ENCODE measurements at regions not wholly inside any gene's neighbourhood (a gene's known extent, or its start where the extent isn't known, plus 50 kb on each side); places are given as distances from the start of the nearest gene placed in this dataset.
"Not testable (repeated sequence)": the region's sequence is repeated elsewhere in the genome, so short reads cannot be mapped to it uniquely, and the experiment has no call there.

DNA sequence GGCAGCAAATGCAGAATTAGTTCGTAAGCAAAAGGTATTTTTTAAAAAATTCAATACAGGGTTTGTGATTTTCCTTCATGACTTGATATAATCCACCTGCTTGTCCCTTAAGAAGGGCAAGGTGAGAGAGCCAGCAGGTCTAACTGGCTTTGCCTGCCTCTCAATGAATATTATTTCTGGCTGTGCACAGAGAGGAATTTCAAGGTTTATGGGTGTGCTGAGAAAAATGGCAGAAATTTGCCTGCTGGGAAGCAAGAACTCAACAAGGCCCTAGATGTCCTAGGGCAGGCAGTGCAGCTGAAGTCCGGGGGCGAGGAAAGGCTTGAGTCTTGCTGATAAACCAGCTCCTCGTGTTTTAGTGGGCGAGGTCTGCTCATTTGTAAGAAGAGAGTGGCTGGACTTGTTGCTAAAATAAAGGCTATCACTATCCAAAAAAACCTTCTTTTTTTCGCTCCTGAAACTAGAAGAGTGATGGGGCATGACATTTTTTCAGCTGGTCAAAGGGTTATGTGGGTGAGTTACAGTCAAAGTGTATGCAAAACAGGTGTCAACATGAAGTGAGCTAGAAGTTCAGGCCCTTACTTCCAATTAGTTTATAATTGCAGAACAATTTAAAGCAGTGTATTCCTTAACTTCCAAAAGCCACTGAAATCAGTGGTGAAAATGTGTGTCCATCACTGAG lies 385.8 kb upstream of the KLF6 start:
- no peak overlapping the region for H3K27ac Mint-ChIP-seq
- no peak for DNase-seq
- no peaks in the 10 kb centered on the region for H3K4me1 Mint-ChIP-seq (ENCODE audit: low read depth)
- no peaks in the 10 kb centered on the region for H3K27me3 Mint-ChIP-seq (ENCODE audit: low read depth)
- peaks cover 5% of the 10 kb centered on the region for H3K9me3 Mint-ChIP-seq
- H3K4me3 Mint-ChIP-seq: no peak overlapping the region
- intact Hi-C loops (cut with micrococcal nuclease): no loop called here
- CTCF ChIA-PET: no interaction called here
- no peaks in the 10 kb centered on the region for H3K36me3 Mint-ChIP-seq (ENCODE audit: low read depth)

DNA sequence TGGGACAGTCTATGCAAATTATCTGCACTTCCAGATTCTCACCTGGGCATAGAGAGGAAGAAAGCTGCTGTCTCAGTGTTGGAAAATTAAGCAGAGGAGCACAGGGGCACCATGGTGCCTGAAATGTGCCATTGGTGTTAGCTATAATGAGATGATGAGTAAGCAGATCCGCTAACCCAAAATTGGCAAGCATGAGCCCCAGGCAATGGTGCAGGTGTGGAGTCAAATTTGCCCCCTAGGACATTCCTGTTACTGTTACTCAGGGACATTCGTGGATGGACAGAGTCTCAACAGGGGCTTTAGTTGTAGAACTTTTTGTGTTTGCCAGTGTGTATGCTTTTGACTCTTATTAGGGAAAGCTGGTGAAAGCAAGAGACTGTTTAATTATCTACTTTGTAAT lies 385.2 kb upstream of the KLF6 start:
- Mint-ChIP-seq H3K4me3 (no peak overlapping the region), H3K36me3 (ENCODE audit: low read depth) (no peaks in the 10 kb centered on the region), H3K9me3 (peaks cover 5% of the 10 kb centered on the region), H3K4me1 (ENCODE audit: low read depth) (no peaks in the 10 kb centered on the region), H3K27me3 (ENCODE audit: low read depth) (no peaks in the 10 kb centered on the region), H3K27ac (no peak overlapping the region)
- intact Hi-C loops (cut with micrococcal nuclease): no loop called here
- CTCF ChIA-PET: no interaction called here
- no peak for DNase-seq

DNA sequence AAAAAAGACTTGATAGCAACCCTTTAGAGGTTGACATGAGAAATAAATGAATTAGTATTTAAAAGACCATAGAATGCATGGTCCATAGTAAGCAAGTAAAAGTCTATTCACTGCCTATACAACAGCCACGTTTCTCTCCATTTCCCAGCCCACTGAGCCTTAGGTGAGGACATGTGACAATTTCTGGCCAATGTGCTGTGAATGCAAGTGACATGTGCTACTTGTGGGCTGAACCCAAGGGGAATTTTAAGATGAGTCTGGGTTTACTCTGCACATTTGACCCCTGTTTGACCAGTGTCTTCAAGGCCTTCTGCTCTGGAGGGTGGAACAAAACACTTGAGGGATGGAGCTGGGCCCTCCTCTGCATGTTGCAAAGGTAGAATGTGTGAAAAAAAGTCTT lies 384.4 kb upstream of the KLF6 start:
- CTCF ChIA-PET: interaction anchor here (0.6 kb wide), 1 partner anchor 267 kb away, joined by 3 read pairs; no protein-coding TSS in a partner anchor
- H3K9me3 Mint-ChIP-seq: peaks cover 5% of the 10 kb centered on the region
- no peak overlapping the region for H3K4me3 Mint-ChIP-seq
- intact Hi-C loops (cut with micrococcal nuclease): no loop called here
- no peak for DNase-seq
- no peaks in the 10 kb centered on the region for H3K27me3 Mint-ChIP-seq (ENCODE audit: low read depth)
- H3K36me3 Mint-ChIP-seq (ENCODE audit: low read depth): no peaks in the 10 kb centered on the region
- H3K4me1 Mint-ChIP-seq (ENCODE audit: low read depth): no peaks in the 10 kb centered on the region
- no peak overlapping the region for H3K27ac Mint-ChIP-seq

DNA sequence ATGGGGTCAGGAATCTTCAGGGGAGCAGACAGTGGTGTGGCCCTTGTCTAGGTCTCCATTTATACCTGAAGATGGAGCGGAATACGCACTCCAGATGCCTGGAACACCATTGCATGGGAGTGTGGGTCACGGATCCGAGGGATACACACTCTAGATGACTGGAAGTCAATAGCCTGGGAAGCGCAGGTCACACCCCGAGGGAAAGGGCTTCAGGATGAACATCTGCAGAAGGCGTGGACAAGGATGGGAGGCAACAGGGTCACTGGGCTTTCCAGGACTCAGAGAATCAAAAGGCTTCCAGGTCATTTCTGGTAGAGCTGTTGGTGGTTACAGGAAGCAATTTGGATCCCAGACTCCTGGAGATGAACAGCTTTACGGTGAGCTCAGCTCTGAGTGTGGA lies 382.2 kb upstream of the KLF6 start:
- H3K4me1 Mint-ChIP-seq (ENCODE audit: low read depth): no peaks in the 10 kb centered on the region

DNA sequence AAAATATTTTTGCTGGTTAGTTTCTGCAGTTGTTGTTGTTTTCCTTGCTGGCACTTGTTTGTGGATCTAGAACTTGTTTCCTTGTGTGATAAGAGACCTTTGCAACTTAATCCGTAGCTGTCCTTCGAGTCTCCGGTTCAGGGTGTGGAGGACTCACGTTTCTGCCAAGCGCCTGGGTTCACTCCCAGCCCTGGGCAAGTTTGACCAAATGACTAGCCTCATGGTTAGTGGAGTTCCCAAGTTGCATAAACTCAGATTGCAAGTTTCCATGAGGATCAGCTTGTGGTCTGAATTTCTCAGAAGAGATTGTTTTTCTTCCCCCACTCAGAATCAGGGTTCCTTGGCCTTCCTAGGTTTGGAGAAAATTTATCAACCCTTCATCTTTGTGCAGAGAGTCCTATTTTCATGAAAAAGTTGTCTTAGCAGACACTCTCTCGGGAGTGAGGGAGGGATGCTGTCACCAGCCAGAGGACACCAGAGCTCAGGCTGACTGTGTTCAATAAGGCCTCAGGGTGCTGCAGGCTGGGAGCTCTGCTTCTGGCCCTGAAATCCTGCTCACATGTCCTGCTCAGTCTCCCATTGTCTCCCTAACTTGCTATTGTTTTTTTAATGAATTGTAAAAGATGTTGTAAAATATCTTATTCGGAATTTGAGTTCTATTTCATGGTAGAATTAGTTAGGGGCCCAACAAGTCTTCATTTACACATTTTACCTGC lies 377.7 kb upstream of the KLF6 start:
- CTCF ChIA-PET: no interaction called here
- no peaks in the 10 kb centered on the region for H3K9me3 Mint-ChIP-seq

More for the DNA sequence above, 382.2 kb upstream of the KLF6 start:
- Mint-ChIP-seq H3K36me3 (ENCODE audit: low read depth) (no peaks in the 10 kb centered on the region), H3K4me3 (no peak overlapping the region), H3K27me3 (ENCODE audit: low read depth) (no peaks in the 10 kb centered on the region), H3K27ac (no peak overlapping the region), H3K9me3 (peaks cover 4% of the 10 kb centered on the region)
- intact Hi-C loops (cut with micrococcal nuclease): no loop called here
- DNase-seq: no peak
- CTCF ChIA-PET: no interaction called here

DNA sequence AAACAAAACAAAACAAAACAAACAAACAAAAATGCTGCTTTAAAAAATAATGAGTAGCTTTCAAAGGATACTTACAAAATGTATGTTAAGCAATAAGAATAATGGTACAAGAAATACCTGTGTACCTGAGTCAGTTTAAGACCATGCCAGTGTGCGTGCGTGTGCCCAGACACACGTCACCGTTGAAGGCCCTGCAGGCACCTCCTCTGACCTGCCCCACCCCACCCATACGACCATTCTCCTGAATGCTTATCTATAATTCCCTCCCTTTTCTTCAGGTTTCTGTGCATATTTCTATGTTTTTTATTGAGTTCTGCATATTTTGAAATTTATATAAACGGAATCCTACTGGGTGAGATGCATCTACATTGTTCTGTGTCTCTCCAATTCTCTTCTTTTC lies 374.2 kb upstream of the KLF6 start:
- intact Hi-C loops (cut with micrococcal nuclease): no loop called here
- Mint-ChIP-seq H3K36me3 (ENCODE audit: low read depth) (no peaks in the 10 kb centered on the region), H3K4me1 (ENCODE audit: low read depth) (peaks cover 11% of the 10 kb centered on the region), H3K27ac (no peak overlapping the region), H3K27me3 (ENCODE audit: low read depth) (no peaks in the 10 kb centered on the region), H3K9me3 (no peaks in the 10 kb centered on the region), H3K4me3 (no peak overlapping the region)
- CTCF ChIA-PET: interaction anchor here (0.7 kb wide), 1 partner anchor 16 kb away, joined by 3 read pairs; no protein-coding TSS in a partner anchor
- no peak for DNase-seq

More for the DNA sequence above, 377.7 kb upstream of the KLF6 start:
- Mint-ChIP-seq H3K27ac (no peak overlapping the region), H3K4me1 (ENCODE audit: low read depth) (peaks cover 3% of the 10 kb centered on the region), H3K4me3 (no peak overlapping the region), H3K36me3 (ENCODE audit: low read depth) (no peaks in the 10 kb centered on the region), H3K27me3 (ENCODE audit: low read depth) (no peaks in the 10 kb centered on the region)
- DNase-seq: no peak
- intact Hi-C loops (cut with micrococcal nuclease): no loop called here

DNA sequence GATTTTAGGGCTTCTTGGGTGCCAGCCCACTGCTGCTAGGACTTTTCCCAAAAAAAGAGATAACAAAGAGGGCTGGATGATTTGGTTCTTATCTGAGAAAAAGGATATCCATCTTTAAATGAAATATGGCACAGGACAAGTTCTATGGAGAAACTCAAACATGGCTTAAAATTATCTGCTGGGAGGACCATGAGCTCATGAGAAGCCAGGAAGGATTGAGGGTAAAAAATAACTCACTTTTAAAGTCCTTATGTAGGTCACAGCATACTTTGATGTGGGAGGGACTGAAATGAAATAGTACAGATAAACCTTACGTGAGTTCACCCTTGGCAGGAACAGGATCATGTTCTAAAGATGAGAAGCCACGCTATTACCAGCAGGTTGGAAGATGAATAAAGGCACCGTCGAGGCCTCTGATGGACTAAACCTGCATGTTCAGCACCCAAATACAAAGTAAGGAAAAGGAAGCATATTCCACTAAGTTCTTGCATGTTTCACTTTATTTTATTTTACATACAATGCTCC lies 369.2 kb upstream of the KLF6 start:
- Mint-ChIP-seq H3K4me3 (no peak overlapping the region), H3K27me3 (ENCODE audit: low read depth) (no peaks in the 10 kb centered on the region), H3K4me1 (ENCODE audit: low read depth) (peaks cover 10% of the 10 kb centered on the region), H3K36me3 (ENCODE audit: low read depth) (no peaks in the 10 kb centered on the region), H3K27ac (no peak overlapping the region), H3K9me3 (no peaks in the 10 kb centered on the region)
- CTCF ChIA-PET: interaction anchor here (0.6 to 0.7 kb wide), 2 partner anchors 216 to 287 kb away, joined by 3 read pairs; no protein-coding TSS in a partner anchor
- no peak for DNase-seq
- intact Hi-C loops (cut with micrococcal nuclease): no loop called here

DNA sequence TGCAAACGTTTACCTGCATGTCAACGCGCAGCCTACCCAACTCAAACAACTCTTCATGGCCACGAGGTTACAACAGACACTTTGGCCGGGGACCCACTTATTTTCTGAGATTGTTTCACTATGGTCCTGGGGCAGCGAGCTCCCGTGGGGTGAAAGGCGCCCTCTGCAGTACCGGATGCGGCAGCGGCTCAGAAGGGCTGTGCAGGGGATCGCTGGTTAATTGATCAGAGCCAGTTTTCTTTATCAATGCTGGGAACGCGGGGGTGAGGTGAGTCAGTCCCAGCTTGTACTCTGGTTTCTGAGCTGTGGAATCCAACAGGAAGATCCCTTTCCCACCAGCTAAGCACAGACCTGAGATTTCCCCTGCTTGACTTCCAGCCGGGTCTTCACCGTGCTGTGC lies 366.5 kb upstream of the KLF6 start:
- CTCF ChIA-PET: interaction anchor here (0.7 kb wide), 1 partner anchor 268 kb away, joined by 5 read pairs; no protein-coding TSS in a partner anchor
- Mint-ChIP-seq H3K27ac (no peak overlapping the region), H3K4me3 (no peak overlapping the region), H3K27me3 (ENCODE audit: low read depth) (no peaks in the 10 kb centered on the region), H3K4me1 (ENCODE audit: low read depth) (peaks cover 10% of the 10 kb centered on the region), H3K9me3 (no peaks in the 10 kb centered on the region), H3K36me3 (ENCODE audit: low read depth) (no peaks in the 10 kb centered on the region)
- intact Hi-C loops (cut with micrococcal nuclease): no loop called here
- DNase-seq: no peak

DNA sequence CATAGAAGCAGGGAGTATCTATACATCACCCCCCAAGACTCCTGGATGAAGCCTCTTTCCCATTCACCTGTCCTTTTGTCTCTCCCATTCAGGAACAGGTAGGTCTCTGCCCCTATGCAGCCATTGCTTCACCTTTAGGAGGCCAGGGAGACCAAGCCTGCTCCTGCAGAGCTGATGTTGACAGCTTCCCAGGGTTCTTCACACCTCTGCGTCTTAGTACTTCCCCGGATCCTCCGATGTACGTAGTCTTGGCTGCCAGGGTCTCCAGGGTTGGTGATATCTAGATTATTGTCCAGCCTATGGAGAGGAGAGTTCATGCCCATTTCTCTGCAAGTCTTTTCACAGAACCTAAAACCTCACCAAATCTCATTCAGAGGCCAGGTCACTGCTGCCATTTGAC lies 365.7 kb upstream of the KLF6 start:
- Mint-ChIP-seq H3K27ac (no peak overlapping the region), H3K36me3 (ENCODE audit: low read depth) (no peaks in the 10 kb centered on the region), H3K4me3 (no peak overlapping the region), H3K4me1 (ENCODE audit: low read depth) (peaks cover 10% of the 10 kb centered on the region), H3K9me3 (no peaks in the 10 kb centered on the region), H3K27me3 (ENCODE audit: low read depth) (no peaks in the 10 kb centered on the region)
- DNase-seq: no peak
- intact Hi-C loops (cut with micrococcal nuclease): no loop called here
- CTCF ChIA-PET: no interaction called here

DNA sequence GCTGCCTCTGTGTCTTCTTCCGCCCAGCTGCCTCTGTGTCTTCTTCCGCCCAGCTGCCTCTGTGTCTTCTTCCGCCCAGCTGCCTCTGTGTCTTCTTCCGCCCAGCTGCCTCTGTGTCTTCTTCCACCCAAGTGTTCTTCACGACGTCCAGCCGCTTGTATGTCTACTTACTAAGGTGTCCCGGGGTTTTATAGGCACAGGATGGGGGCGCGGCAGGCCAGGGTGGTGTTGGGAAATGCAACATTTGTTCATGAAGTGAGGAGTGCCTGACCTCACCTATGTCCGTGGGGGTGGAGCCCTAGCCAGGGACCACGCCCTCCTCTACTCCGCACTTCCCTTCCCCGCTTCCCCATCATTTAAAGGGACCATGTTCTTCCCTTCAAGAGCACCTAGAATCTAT lies 364.5 kb upstream of the KLF6 start:
- H3K27me3 Mint-ChIP-seq (ENCODE audit: low read depth); DNase-seq; H3K4me3 Mint-ChIP-seq; H3K36me3 Mint-ChIP-seq (ENCODE audit: low read depth); H3K4me1 Mint-ChIP-seq (ENCODE audit: low read depth); H3K9me3 Mint-ChIP-seq; intact Hi-C loops (cut with micrococcal nuclease); H3K27ac Mint-ChIP-seq: not testable (repeated sequence)
- CTCF ChIA-PET: interaction anchor here (1.0 kb wide), 1 partner anchor 62 kb away, joined by 3 read pairs; no protein-coding TSS in a partner anchor

DNA sequence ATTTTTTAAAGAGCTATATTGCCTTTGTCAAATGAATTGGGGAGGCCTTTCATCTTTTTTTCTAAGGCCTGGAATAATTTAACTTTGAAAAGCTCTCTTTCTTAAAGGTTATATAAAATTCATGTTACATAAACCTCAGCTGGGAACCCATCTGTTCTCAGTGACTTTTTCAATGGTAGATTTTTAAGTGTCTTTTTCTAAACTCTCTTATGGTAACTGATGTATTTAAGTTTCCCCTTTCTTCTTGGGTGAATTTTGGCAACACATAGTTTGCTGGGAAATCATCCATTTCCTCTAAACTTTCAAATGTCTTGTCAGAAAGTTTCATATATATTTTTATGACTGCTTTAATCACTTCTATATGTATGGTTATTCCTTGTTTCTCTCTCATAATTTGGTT lies 362.2 kb upstream of the KLF6 start:
- no peaks in the 10 kb centered on the region for H3K27me3 Mint-ChIP-seq (ENCODE audit: low read depth)
- no peak overlapping the region for H3K27ac Mint-ChIP-seq
- no peak overlapping the region for H3K4me3 Mint-ChIP-seq
- DNase-seq: no peak
- no peaks in the 10 kb centered on the region for H3K9me3 Mint-ChIP-seq
- intact Hi-C loops (cut with micrococcal nuclease): no loop called here
- H3K36me3 Mint-ChIP-seq (ENCODE audit: low read depth): no peaks in the 10 kb centered on the region
- no peaks in the 10 kb centered on the region for H3K4me1 Mint-ChIP-seq (ENCODE audit: low read depth)
- CTCF ChIA-PET: no interaction called here

DNA sequence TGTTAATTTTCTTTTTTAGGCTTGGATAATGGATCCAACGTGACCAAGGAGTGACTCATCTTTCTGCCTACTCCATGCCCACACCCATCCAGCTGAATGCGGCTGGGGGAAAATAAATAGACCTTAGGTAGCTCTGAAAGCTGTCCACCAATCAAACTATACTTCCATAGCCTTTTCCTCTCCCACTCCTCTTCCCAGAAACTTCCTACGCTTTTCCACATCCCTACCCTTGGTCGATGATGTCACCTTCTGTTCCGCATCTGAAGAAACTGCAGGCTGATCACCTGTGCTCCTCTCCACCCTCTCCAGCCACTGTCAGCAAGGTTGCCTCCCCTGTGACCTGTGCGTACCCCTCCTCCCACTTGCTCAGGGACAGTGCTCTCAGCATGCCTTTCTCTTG lies 359.8 kb upstream of the KLF6 start:
- Mint-ChIP-seq H3K36me3 (ENCODE audit: low read depth) (peaks cover 2% of the 10 kb centered on the region), H3K4me1 (ENCODE audit: low read depth) (no peaks in the 10 kb centered on the region), H3K9me3 (peaks cover 17% of the 10 kb centered on the region), H3K4me3 (no peak overlapping the region), H3K27ac (no peak overlapping the region), H3K27me3 (ENCODE audit: low read depth) (no peaks in the 10 kb centered on the region)
- DNase-seq: no peak
- intact Hi-C loops (cut with micrococcal nuclease): no loop called here
- CTCF ChIA-PET: no interaction called here

DNA sequence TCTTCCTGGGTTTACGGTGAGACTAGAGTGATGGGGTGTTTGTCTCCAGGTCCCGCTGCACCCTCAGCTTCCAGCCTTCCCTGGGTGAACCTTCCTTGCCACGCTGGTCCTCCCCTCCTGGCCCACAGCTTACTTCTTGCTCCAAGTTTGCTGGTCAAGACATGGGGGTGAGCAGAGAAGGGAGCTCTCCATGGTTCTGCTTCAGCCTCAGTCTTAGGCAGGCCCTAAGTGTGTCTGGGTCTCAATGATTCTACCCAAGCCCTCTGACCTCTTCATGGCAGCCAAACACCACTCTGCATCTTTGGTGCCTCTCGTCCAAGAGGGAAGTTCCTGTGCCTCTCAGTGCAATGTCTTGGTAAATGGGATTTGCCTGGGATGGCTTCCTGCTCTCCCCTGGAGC lies 356.5 kb upstream of the KLF6 start:
- intact Hi-C loops (cut with micrococcal nuclease): no loop called here
- Mint-ChIP-seq H3K4me3 (no peak overlapping the region), H3K27me3 (ENCODE audit: low read depth) (no peaks in the 10 kb centered on the region), H3K4me1 (ENCODE audit: low read depth) (peaks cover 4% of the 10 kb centered on the region), H3K27ac (no peak overlapping the region), H3K36me3 (ENCODE audit: low read depth) (peaks cover 4% of the 10 kb centered on the region), H3K9me3 (peaks cover 21% of the 10 kb centered on the region)
- CTCF ChIA-PET: no interaction called here
- DNase-seq: no peak

Data from activated naive CD4-positive, alpha-beta T cell treated with anti-CD3 and anti-CD28 coated beads for 36 hours (primary cell).